GM12891 (cell line): ENCODE measurements at regions not wholly inside any gene's neighbourhood (a gene's known extent, or its start where the extent isn't known, plus 50 kb on each side); places are given as distances from the start of the nearest gene placed in this dataset.

ENCODE experiments used
- POLR2A ChIP-seq: IDR thresholded peaks from 2 replicates; pipeline ENCODE4 v1.6.1; 2011; ENCODE audit warnings: low read depth, low read length, control low read depth
- POLR2AphosphoS5 ChIP-seq: IDR thresholded peaks from 2 replicates; pipeline ENCODE4 v1.6.1; 2011; ENCODE audit warnings: low read depth, low read length, control low read depth
- SPI1 ChIP-seq: IDR thresholded peaks from 2 replicates; pipeline ENCODE4 v1.6.1; 2011; ENCODE audit warnings: low read depth, low read length, control low read depth
- TAF1 ChIP-seq: IDR thresholded peaks from 2 replicates; pipeline ENCODE4 v1.6.1; 2011; ENCODE audit warnings: low read depth, low read length, control low read depth

DNA sequence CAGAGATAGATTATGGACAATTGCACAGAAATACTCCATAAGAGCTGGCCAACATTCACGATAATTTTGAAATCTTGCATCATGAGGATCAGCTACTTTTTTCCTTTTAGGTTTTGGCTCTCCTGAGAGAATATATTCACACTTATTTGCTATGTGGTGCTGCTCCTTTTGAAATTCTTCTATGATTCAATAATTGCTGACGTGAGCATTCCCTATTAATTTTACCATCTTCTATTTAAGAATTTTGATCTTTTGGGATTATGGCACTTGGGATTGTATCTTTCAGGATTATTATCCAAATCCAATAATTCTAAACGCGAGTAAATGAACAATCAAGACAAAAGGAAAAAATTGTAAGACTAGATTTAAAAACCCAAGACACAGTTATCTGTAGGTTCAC, 358.8 kb downstream of the ELAVL2 start:
- TF ChIP-seq SPI1: no peak
- no peak for TF ChIP-seq POLR2A
- TF ChIP-seq POLR2AphosphoS5: no peak
- TF ChIP-seq TAF1: no peak
